GM10266 (cell line): ENCODE measurements at regions not wholly inside any gene's neighbourhood (a gene's known extent, or its start where the extent isn't known, plus 50 kb on each side); places are given as distances from the start of the nearest gene placed in this dataset.

Source experiments
- DNase-seq: peaks from one replicate; pipeline ENCODE4 v3.0.0; 2012; ENCODE audit errors: extremely low spot score
- TF ChIP-seq, protein P1 (sequence below): IDR thresholded peaks from 2 replicates; pipeline ENCODE4 v1.5.1; 2012; ENCODE audit warnings: mild to moderate bottlenecking, low read depth; ENCODE audit not compliant: control insufficient read depth, insufficient read depth; ENCODE audit errors: missing control alignments

DNA sequence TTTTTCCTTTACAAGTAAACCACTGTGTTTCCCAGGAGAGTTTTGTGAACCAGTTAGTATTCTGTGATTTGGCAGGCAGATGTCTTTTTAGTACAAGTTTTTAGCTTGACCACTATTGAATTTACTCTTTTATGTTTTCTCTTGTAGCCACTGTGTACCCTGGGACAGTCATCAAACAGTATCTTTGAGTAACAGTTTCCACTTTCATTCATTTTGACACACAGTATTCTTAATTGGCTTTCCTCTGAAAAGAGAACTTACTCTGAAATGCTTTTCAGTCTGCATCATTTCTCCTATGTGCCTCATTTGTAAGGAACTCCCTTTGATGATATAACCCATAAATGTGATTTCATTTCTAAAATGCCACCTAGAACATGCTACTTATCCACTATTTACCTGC is 476.5 kb downstream of the PDGFC start:
- DNase-seq, result no peak
- TF ChIP-seq, protein P1, sequence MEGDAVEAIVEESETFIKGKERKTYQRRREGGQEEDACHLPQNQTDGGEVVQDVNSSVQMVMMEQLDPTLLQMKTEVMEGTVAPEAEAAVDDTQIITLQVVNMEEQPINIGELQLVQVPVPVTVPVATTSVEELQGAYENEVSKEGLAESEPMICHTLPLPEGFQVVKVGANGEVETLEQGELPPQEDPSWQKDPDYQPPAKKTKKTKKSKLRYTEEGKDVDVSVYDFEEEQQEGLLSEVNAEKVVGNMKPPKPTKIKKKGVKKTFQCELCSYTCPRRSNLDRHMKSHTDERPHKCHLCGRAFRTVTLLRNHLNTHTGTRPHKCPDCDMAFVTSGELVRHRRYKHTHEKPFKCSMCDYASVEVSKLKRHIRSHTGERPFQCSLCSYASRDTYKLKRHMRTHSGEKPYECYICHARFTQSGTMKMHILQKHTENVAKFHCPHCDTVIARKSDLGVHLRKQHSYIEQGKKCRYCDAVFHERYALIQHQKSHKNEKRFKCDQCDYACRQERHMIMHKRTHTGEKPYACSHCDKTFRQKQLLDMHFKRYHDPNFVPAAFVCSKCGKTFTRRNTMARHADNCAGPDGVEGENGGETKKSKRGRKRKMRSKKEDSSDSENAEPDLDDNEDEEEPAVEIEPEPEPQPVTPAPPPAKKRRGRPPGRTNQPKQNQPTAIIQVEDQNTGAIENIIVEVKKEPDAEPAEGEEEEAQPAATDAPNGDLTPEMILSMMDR, result no peak

DNA sequence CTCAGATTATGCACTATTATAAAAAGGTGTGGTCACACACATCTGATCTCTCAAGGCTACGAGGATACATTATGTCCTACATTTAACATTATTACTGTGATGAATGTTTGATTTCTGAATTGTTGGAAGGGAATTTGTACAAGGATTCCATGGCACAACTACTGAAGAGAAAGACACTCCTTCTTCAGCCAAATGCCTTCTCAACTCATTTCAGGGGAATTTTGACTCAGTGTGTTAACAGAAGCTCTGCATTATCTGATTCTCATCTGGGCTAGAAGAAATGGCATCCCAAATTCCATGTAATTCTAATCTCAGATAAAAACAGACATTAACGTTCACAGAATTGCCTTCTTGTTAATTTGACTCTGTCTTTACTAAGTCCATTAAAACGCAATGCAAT is 477.7 kb downstream of the PDGFC start:
- no peak for DNase-seq
- TF ChIP-seq, protein P1, result no peak

DNA sequence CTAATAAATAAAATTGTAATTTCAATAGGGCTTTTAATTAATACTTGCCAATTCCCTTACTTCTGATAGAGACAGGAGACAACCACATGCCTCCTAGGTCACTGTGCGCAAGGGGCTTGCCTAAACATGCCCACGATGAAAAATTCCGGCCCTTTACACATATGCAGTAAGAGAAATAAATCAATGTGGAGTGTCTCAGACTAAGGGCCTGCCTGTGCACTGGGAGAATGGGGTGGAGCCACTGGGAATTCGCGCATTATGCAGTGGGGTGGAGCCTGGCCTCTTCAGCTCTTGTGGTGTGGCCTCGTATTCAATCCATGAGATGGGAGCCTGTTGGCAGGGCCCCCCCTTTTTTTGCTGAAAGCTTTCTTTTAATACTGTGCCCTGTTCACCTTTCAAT is 484.5 kb downstream of the PDGFC start:
- no peak for DNase-seq

DNA sequence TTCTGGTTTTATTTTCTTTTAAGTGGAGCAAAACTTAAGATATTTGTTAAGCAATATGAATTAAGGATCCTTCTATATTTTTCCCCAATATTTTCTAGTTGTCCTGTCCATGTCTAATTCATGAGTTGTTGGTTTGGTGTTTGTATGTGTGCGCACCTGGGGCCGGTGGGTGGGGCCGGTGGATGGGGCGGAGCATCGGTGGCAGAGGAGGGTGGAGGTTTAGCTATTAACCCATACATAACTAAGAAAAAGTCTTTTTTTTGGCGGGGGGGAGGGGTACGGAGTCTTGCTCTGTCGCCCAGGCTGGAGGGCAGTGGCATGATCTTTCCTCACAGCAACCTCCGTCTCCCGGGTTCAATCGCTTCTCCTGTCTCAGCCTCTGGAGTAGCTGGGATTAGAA is 489.8 kb downstream of the PDGFC start:
- TF ChIP-seq, protein P1, result no peak
- DNase-seq, result no peak

More for the DNA sequence above, 484.5 kb downstream of the PDGFC start:
- TF ChIP-seq, protein P1, result no peak

DNA sequence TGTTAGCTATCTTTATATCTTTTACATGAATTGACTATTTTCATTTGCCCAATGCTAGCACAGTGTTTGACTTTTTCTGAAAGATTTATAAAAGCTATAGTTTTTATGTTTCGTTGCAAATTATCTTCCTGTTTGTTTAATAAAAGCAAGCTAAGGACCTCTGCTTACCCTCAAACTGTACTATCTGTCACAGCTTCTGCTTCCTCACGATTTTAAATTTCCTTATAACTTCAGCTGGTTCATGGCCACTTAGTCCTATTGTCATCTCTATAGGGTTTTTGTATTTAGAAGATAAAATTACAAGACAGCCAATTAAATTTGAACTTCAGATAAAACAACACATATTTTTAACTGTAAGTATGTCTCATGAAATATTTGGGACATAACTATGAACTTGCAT is 494.0 kb downstream of the PDGFC start:
- TF ChIP-seq, protein P1, result no peak
- DNase-seq, result no peak

DNA sequence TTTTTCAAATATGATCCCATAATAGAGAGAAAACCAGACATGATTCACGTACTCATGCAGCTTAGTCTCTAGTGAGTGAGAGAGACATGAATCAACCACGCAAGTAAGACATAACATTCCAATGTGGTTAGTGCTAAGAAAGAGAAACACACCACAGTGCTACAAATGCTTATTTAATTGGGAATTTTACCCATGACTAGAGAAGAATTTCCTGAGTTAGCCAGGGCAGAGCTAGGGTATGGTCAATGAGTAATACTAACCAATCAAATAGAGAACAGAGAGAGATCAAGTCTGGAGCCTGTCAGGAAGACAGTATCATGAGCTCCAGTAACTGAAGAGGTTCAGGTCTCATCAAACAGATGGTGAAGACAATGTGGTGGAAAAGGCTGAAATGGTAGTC is 495.2 kb downstream of the PDGFC start:
- TF ChIP-seq, protein P1, result no peak
- no peak for DNase-seq

DNA sequence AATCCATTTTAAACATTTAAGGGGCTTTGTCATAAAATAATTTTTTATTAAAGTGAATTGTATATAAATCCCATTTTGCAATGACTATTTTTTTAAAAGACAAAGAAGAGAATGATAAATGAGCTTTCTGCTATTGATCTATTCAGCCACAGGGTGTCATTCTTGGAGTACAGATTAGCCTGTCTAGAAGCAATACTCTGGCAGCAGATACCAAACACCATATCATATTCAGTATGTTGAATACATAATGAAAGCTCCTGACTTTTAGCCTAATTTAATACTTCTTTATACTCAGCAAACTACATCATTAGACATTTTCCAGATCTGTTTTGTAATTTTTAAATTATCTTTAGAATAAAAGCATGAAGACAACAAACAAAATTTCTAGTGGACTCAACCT is 496.3 kb downstream of the PDGFC start:
- TF ChIP-seq, protein P1, result peak; percentile 29
- DNase-seq, result no peak

DNA sequence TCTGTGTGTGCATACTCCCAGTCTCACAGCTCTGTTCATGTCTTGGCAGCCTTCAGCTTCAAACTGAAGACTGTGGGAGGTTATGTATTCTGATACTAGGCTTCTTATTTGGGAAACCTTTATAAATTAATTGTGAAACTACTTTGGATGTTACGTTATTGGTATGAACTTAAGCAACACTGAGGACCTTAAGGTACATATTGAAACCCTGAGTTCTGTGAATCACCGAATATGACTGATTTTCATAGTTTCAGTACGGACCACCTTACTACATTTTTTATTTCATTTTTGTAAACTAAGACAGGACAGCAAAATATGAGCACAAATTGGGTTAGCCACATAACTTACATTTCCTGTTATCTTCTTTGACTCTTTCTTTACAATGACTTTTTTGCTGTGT is 498.4 kb downstream of the PDGFC start:
- TF ChIP-seq, protein P1, result no peak
- DNase-seq, result no peak
